HG02970 (cell line): ENCODE measurements at regions not wholly inside any gene's neighbourhood (a gene's known extent, or its start where the extent isn't known, plus 50 kb on each side); places are given as distances from the start of the nearest gene placed in this dataset.

Experiments
- ATAC-seq: cut with Tn5 transposase; IDR thresholded peaks from one replicate; pipeline ENCODE4 v1.9.1; 2021; ENCODE audit warnings: mild to moderate bottlenecking, moderate library complexity, moderate number of reproducible peaks; ENCODE audit not compliant: unreplicated experiment, low FRiP score

- no peak for ATAC-seq
These were observed 498.7 kb downstream of the METTL15 start for GRCh38 chr11:28606930-28607329.

GRCh38 chr11:28599656-28600055 lies 491.5 kb downstream of the METTL15 start:
- no peak for ATAC-seq

- no peak for ATAC-seq
These were observed 490.3 kb downstream of the METTL15 start for GRCh38 chr11:28598531-28598930.

GRCh38 chr11:28596816-28597215 lies 488.6 kb downstream of the METTL15 start:
- no peak for ATAC-seq

- ATAC-seq: no peak
These were observed 484.0 kb downstream of the METTL15 start for GRCh38 chr11:28592141-28592540.

GRCh38 chr11:28584992-28585391 lies 476.8 kb downstream of the METTL15 start:
- no peak for ATAC-seq

GRCh38 chr11:28582506-28582905 lies 474.3 kb downstream of the METTL15 start:
- ATAC-seq: no peak

- ATAC-seq: no peak
These were observed 473.4 kb downstream of the METTL15 start for GRCh38 chr11:28581286-28582242.

- no peak for ATAC-seq
These were observed 463.2 kb downstream of the METTL15 start for GRCh38 chr11:28571371-28571770.

GRCh38 chr11:28569106-28569505 lies 460.9 kb downstream of the METTL15 start:
- no peak for ATAC-seq

- no peak for ATAC-seq
These were observed 458.3 kb downstream of the METTL15 start for GRCh38 chr11:28566339-28567089.

GRCh38 chr11:28559492-28559891 lies 451.3 kb downstream of the METTL15 start:
- no peak for ATAC-seq

- no peak for ATAC-seq
These were observed 439.1 kb downstream of the METTL15 start for GRCh38 chr11:28547321-28547741.

GRCh38 chr11:28545536-28545935 lies 437.3 kb downstream of the METTL15 start:
- no peak for ATAC-seq

GRCh38 chr11:28542561-28542960 lies 434.4 kb downstream of the METTL15 start:
- ATAC-seq: no peak

GRCh38 chr11:28539239-28540030 lies 431.2 kb downstream of the METTL15 start:
- ATAC-seq: no peak

- ATAC-seq: no peak
These were observed 429.6 kb downstream of the METTL15 start for GRCh38 chr11:28537822-28538221.

- no peak for ATAC-seq
These were observed 428.5 kb downstream of the METTL15 start for GRCh38 chr11:28536504-28537267.

GRCh38 chr11:28535677-28536076 lies 427.5 kb downstream of the METTL15 start:
- ATAC-seq: no peak
